GM12864 (cell line): ENCODE measurements at regions not wholly inside any gene's neighbourhood (a gene's known extent, or its start where the extent isn't known, plus 50 kb on each side); places are given as distances from the start of the nearest gene placed in this dataset.

ENCODE experiments used
- DNase-seq: peaks from one replicate; pipeline ENCODE4 v3.0.0-alpha.2; 2011; ENCODE audit warnings: low read depth
- H3K4me3 ChIP-seq: 2 replicates; pipeline ENCODE4 v1.5.1; 2011; ENCODE audit warnings: mild to moderate bottlenecking, low read depth, low read length, control low read depth
- CTCF ChIP-seq: IDR thresholded peaks from 2 replicates; pipeline ENCODE4 v1.5.1; 2011; ENCODE audit warnings: low read depth, mild to moderate bottlenecking, moderate library complexity, low read length, control low read depth, inconsistent platforms; ENCODE audit errors: missing control alignments

- TF ChIP-seq CTCF: no peak
- DNase-seq: no peak
- H3K4me3 ChIP-seq: no peak overlapping the region
Measured at GRCh38 chr5:74186356-74187315, 453.9 kb downstream of the ENC1 start.

- no peak for DNase-seq
- no peak for TF ChIP-seq CTCF
- H3K4me3 ChIP-seq: no peak overlapping the region
Measured at GRCh38 chr5:74185599-74185998, 454.9 kb downstream of the ENC1 start.

GRCh38 chr5:74184649-74185048, 455.9 kb downstream of the ENC1 start:
- no peak overlapping the region for H3K4me3 ChIP-seq
- no peak for TF ChIP-seq CTCF
- DNase-seq: no peak

GRCh38 chr5:74183041-74183440, 457.5 kb downstream of the ENC1 start:
- no peak for TF ChIP-seq CTCF
- no peak for DNase-seq

GRCh38 chr5:74182603-74183002, 457.9 kb downstream of the ENC1 start:
- H3K4me3 ChIP-seq: no peak overlapping the region
- TF ChIP-seq CTCF: no peak
- DNase-seq: no peak

More at GRCh38 chr5:74183041-74183440, 457.5 kb downstream of the ENC1 start:
- no peak overlapping the region for H3K4me3 ChIP-seq

GRCh38 chr5:74179701-74180100, 460.8 kb downstream of the ENC1 start:
- no peak for DNase-seq
- TF ChIP-seq CTCF: no peak
- no peak overlapping the region for H3K4me3 ChIP-seq

- no peak for DNase-seq
- TF ChIP-seq CTCF: no peak
- no peak overlapping the region for H3K4me3 ChIP-seq
Measured at GRCh38 chr5:74179179-74179578, 461.3 kb downstream of the ENC1 start.
